ENCODE measurements at regions not wholly inside any gene's neighbourhood (a gene's known extent, or its start where the extent isn't known, plus 50 kb on each side); places are given as distances from the start of the nearest gene placed in this dataset.

DNA sequence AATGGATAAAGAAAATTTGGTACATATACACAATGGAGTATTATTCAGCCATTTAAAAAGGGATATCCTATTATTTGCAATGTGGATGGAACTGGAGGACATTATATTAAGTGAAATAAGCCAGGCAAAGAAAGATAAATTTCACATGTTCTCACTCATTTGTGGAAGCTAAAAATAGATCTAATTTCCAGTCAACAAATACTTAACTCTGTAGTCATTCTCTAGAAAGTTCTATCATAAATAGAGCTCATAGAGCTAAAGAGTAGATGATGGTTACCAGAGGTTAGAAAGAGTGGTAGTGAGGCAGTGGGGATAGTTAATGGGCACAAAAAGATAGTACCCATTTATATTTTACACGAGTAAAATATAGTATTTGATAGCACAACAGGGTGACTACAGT is 104.2 kb upstream of the SLC13A1 start:
- Histone ChIP-seq H3K9ac (ENCODE audit: extremely low read depth, low read length, poor library complexity, severe bottlenecking) (no peak overlapping the region), H3K4me3 (ENCODE audit: low read length) (no peak overlapping the region), H3K27ac (ENCODE audit: low read depth, low read length) (no peak overlapping the region), H3K36me3 (ENCODE audit: control insufficient read depth, insufficient read depth, low read length) (no peaks in the 10 kb centered on the region), H3K4me1 (ENCODE audit: control insufficient read depth, insufficient read depth, low read length) (no peaks in the 10 kb centered on the region), H3K9me3 (ENCODE audit: control insufficient read depth, low read length) (no peaks in the 10 kb centered on the region), H3K27me3 (ENCODE audit: control insufficient read depth, insufficient read depth, low read length, poor library complexity, severe bottlenecking) (no peaks in the 10 kb centered on the region)
- DNase-seq: no peak
- Mint-ChIP-seq H3K9me3 (peaks cover 1% of the 10 kb centered on the region), H3K36me3 (ENCODE audit: low read depth) (no peaks in the 10 kb centered on the region), H3K27ac (no peak overlapping the region), H3K27me3 (ENCODE audit: insufficient read depth) (no peaks in the 10 kb centered on the region), H3K4me3 (no peak overlapping the region), H3K4me1 (no peaks in the 10 kb centered on the region)
- no CpG with 5 or more reads among the region's 1 CpG for WGBS, 2 experiments (ENCODE audit: insufficient coverage in 1 of 2, insufficient read length in 1 of 2)
- TF ChIP-seq, protein P1, sequence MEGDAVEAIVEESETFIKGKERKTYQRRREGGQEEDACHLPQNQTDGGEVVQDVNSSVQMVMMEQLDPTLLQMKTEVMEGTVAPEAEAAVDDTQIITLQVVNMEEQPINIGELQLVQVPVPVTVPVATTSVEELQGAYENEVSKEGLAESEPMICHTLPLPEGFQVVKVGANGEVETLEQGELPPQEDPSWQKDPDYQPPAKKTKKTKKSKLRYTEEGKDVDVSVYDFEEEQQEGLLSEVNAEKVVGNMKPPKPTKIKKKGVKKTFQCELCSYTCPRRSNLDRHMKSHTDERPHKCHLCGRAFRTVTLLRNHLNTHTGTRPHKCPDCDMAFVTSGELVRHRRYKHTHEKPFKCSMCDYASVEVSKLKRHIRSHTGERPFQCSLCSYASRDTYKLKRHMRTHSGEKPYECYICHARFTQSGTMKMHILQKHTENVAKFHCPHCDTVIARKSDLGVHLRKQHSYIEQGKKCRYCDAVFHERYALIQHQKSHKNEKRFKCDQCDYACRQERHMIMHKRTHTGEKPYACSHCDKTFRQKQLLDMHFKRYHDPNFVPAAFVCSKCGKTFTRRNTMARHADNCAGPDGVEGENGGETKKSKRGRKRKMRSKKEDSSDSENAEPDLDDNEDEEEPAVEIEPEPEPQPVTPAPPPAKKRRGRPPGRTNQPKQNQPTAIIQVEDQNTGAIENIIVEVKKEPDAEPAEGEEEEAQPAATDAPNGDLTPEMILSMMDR (conservative IDR thresholded peaks at IDR 0.05): no peak

DNA sequence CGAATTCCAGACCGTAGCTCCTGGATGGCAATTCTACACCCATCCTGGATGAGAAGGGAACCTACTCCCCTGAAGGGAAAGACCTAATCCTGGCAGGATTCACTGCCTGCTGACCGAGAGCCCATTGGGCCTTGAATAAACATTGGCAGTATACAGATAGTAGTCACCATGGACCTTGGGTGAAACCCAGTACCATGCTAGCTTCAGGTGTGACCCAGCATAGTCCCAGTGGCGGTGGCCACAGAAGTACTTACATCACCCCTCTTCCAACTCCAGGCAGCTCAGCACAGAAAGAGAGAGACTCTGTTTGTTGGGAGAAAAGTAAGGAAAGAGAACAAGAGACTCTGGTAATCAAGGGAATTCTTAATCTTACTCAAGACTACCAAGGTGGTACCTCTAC is 97.2 kb upstream of the SLC13A1 start:
- H3K9me3 ChIP-seq (ENCODE audit: control insufficient read depth, low read length): no peaks in the 10 kb centered on the region
- no peak overlapping the region for H3K4me3 ChIP-seq (ENCODE audit: low read length)
- no peaks in the 10 kb centered on the region for H3K36me3 ChIP-seq (ENCODE audit: control insufficient read depth, insufficient read depth, low read length)
- TF ChIP-seq, protein P1 (conservative IDR thresholded peaks at IDR 0.05): no peak
- Mint-ChIP-seq H3K27me3 (ENCODE audit: insufficient read depth) (no peaks in the 10 kb centered on the region), H3K27ac (no peak overlapping the region), H3K36me3 (ENCODE audit: low read depth) (no peaks in the 10 kb centered on the region), H3K9me3 (no peaks in the 10 kb centered on the region), H3K4me3 (no peak overlapping the region), H3K4me1 (no peaks in the 10 kb centered on the region)
- DNase-seq: no peak
- no peaks in the 10 kb centered on the region for H3K27me3 ChIP-seq (ENCODE audit: control insufficient read depth, insufficient read depth, low read length, poor library complexity, severe bottlenecking)
- H3K9ac ChIP-seq (ENCODE audit: extremely low read depth, low read length, poor library complexity, severe bottlenecking): no peak overlapping the region
- no peak overlapping the region for H3K27ac ChIP-seq (ENCODE audit: low read depth, low read length)
- no peaks in the 10 kb centered on the region for H3K4me1 ChIP-seq (ENCODE audit: control insufficient read depth, insufficient read depth, low read length)
- 93 to 95% methylated on average over 2 to 4 of the region's 4 CpGs for WGBS, 2 experiments (ENCODE audit: insufficient coverage in 1 of 2, insufficient read length in 1 of 2)

DNA sequence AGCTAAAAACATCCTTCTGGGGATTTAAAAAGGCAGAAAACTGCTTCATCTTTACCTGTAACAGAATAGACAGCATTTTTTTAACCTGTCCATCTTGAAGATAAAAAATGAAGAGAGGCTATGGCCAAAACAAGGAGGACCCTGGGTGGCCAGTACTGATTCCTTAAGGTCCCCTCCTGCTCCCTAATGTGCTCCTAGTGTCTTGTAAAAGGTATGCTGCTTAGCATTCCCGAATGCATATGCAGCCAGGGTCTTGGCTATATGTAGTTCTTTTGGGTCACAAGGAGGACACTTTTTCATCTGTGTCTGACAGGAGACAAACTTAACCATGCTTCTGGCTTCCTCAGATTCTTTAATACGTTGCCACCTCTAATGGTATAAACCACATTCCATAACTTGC is 93.9 kb upstream of the SLC13A1 start:
- Mint-ChIP-seq H3K4me1 (no peaks in the 10 kb centered on the region), H3K9me3 (no peaks in the 10 kb centered on the region), H3K27me3 (ENCODE audit: insufficient read depth) (no peaks in the 10 kb centered on the region), H3K36me3 (ENCODE audit: low read depth) (no peaks in the 10 kb centered on the region), H3K27ac (no peak overlapping the region), H3K4me3 (no peak overlapping the region)
- DNase-seq: no peak
- TF ChIP-seq, protein P1 (conservative IDR thresholded peaks at IDR 0.05): no peak
- no peaks in the 10 kb centered on the region for H3K27me3 ChIP-seq (ENCODE audit: control insufficient read depth, insufficient read depth, low read length, poor library complexity, severe bottlenecking)
- H3K9ac ChIP-seq (ENCODE audit: extremely low read depth, low read length, poor library complexity, severe bottlenecking): no peak overlapping the region
- H3K4me3 ChIP-seq (ENCODE audit: low read length): no peak overlapping the region
- no peaks in the 10 kb centered on the region for H3K9me3 ChIP-seq (ENCODE audit: control insufficient read depth, low read length)
- 85 to 100% methylated on average over 1 to 2 of the region's 2 CpGs for WGBS, 2 experiments (ENCODE audit: insufficient coverage in 1 of 2, insufficient read length in 1 of 2)
- H3K4me1 ChIP-seq (ENCODE audit: control insufficient read depth, insufficient read depth, low read length): no peaks in the 10 kb centered on the region
- no peak overlapping the region for H3K27ac ChIP-seq (ENCODE audit: low read depth, low read length)
- no peaks in the 10 kb centered on the region for H3K36me3 ChIP-seq (ENCODE audit: control insufficient read depth, insufficient read depth, low read length)

Data from endodermal cell (in vitro differentiated cells).